CD8-positive, alpha-beta memory T cell (primary cell): ENCODE measurements at regions not wholly inside any gene's neighbourhood (a gene's known extent, or its start where the extent isn't known, plus 50 kb on each side); places are given as distances from the start of the nearest gene placed in this dataset.
"Not testable (repeated sequence)": the region's sequence is repeated elsewhere in the genome, so short reads cannot be mapped to it uniquely, and the experiment has no call there.

ENCODE experiments used
- CTCF ChIA-PET: fragments of 350-600 bp; sonication (Branson Sonifier 250); formaldehyde crosslinking; loops from one replicate; lab custom pipeline; 2021; ENCODE audit warnings: antibody characterized with exemption; lab: Charles Lee
- POLR2A ChIA-PET: fragments of 350-600 bp; sonication (Branson Sonifier 250); formaldehyde crosslinking; loops from one replicate; lab custom pipeline; 2021; ENCODE audit warnings: antibody characterized with exemption; lab: Charles Lee
- DNase-seq, 5 donors: peaks; one replicate each; pipeline versions ENCODE4 v3.0.0 to v3.0.0-alpha.2; 2020 to 2022; ENCODE audit warnings: mixed read lengths in 1 of 5
- H3K27ac ChIP-seq: one replicate; pipeline ENCODE4 v1.7.0; 2013; ENCODE audit warnings: low read depth, mild to moderate bottlenecking, low read length, moderate library complexity
- H3K27me3 ChIP-seq: 2 replicates; pipeline ENCODE4 v1.7.0; 2013; ENCODE audit warnings: low read length, mild to moderate bottlenecking; ENCODE audit not compliant: insufficient read depth, poor library complexity, severe bottlenecking
- H3K36me3 ChIP-seq: 2 replicates; pipeline ENCODE4 v1.7.0; 2013; ENCODE audit warnings: mild to moderate bottlenecking, low read length, moderate library complexity; ENCODE audit not compliant: insufficient read depth
- H3K4me1 ChIP-seq: 2 replicates; pipeline ENCODE4 v1.7.0; 2013; ENCODE audit warnings: mild to moderate bottlenecking, low read length, moderate library complexity; ENCODE audit not compliant: insufficient read depth
- H3K4me3 ChIP-seq: 2 replicates; pipeline ENCODE4 v1.7.0; 2013; ENCODE audit warnings: mild to moderate bottlenecking, low read length
- H3K9me3 ChIP-seq: 2 replicates; pipeline ENCODE4 v1.7.0; 2013; ENCODE audit warnings: mild to moderate bottlenecking, low read length
- H3K27ac Mint-ChIP-seq, 8 donors: one replicate each; pipeline ENCODE4 v1.8.0; 2020 to 2021; ENCODE audit warnings: mixed read lengths in 8 of 8, mild to moderate bottlenecking in 6 of 8, inconsistent platforms in 3 of 8, moderate library complexity in 3 of 8
- H3K27me3 Mint-ChIP-seq, 2 donors: one replicate each; pipeline ENCODE4 v1.8.0; 2020 to 2021; ENCODE audit warnings: mixed read lengths in 2 of 2, mild to moderate bottlenecking in 1 of 2, moderate library complexity in 1 of 2
- H3K36me3 Mint-ChIP-seq, 3 donors: one replicate each; pipeline ENCODE4 v1.8.0; 2020 to 2021; ENCODE audit warnings: mixed read lengths in 3 of 3, inconsistent platforms in 1 of 3, mild to moderate bottlenecking in 1 of 3
- H3K4me1 Mint-ChIP-seq, 3 donors: one replicate each; pipeline ENCODE4 v1.8.0; 2020 to 2021; ENCODE audit warnings: mixed read lengths in 3 of 3, inconsistent platforms in 1 of 3, mild to moderate bottlenecking in 1 of 3
- H3K4me3 Mint-ChIP-seq, 7 donors: one replicate each; pipeline ENCODE4 v1.8.0; 2020 to 2021; ENCODE audit warnings: mixed read lengths in 7 of 7, mild to moderate bottlenecking in 6 of 7, moderate library complexity in 4 of 7, inconsistent platforms in 2 of 7
- H3K9me3 Mint-ChIP-seq, 5 donors: one replicate each; pipeline ENCODE4 v1.8.0; 2020 to 2022; ENCODE audit warnings: mixed read lengths in 5 of 5, mild to moderate bottlenecking in 3 of 5, moderate library complexity in 2 of 5, inconsistent platforms in 1 of 5

DNA sequence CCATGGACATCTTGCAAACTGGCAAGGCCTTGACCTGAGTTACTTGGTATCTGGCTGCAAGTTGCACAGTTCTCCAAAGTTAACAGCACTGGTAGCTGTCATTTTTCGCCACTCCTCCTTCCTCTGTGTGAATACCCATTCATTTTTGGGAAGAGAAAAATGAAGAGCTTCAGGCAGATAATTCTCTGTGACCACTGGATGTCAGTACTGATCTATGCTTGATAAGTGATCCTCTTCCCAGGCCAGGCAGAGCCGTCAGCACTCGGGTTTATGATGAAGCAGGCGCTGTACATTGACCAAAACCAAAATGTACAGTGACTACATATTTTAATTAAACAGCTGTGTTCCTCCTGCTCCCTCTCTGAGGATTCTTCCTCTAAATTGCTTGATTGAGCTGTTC is 55.9 kb upstream of the PDZD8 start:
- no peaks in the 10 kb centered on the region for H3K36me3 Mint-ChIP-seq
- ChIA-PET POLR2A (no interaction called here), CTCF (interaction anchor here (1.4 kb wide), 1 partner anchor 11 kb away, joined by 6 read pairs; no protein-coding TSS in a partner anchor)
- no peak overlapping the region for H3K4me3 Mint-ChIP-seq
- peaks cover 13 to 36% of the 10 kb centered on the region in 2 donors for H3K27me3 Mint-ChIP-seq
- no peak overlapping the region for H3K27ac ChIP-seq
- DNase-seq: no peak
- H3K9me3 Mint-ChIP-seq: peaks cover 0 to 3% (median 0%) of the 10 kb centered on the region in 5 donors
- H3K4me1 ChIP-seq: no peaks in the 10 kb centered on the region
- H3K27ac Mint-ChIP-seq: no peak overlapping the region
- H3K4me1 Mint-ChIP-seq: no peaks in the 10 kb centered on the region
- H3K9me3 ChIP-seq: no peaks in the 10 kb centered on the region
- H3K4me3 ChIP-seq: no peak overlapping the region
- H3K27me3 ChIP-seq: no peaks in the 10 kb centered on the region
- no peaks in the 10 kb centered on the region for H3K36me3 ChIP-seq

GRCh38 chr10:117430535-117430934 is 55.3 kb upstream of the PDZD8 start:
- H3K27ac Mint-ChIP-seq, H3K4me1 Mint-ChIP-seq, H3K36me3 ChIP-seq, POLR2A ChIA-PET, H3K4me3 ChIP-seq, CTCF ChIA-PET, H3K9me3 ChIP-seq, H3K27me3 ChIP-seq, H3K36me3 Mint-ChIP-seq, DNase-seq, H3K4me3 Mint-ChIP-seq, H3K4me1 ChIP-seq, H3K9me3 Mint-ChIP-seq, H3K27ac ChIP-seq: not testable (repeated sequence)
- peaks cover 13 to 36% of the 10 kb centered on the region in 2 donors for H3K27me3 Mint-ChIP-seq

- no peak overlapping the region for H3K27ac ChIP-seq
- H3K4me3 ChIP-seq: no peak overlapping the region
- ChIA-PET POLR2A (no interaction called here), CTCF (interaction anchor here (1.7 kb wide), 1 partner anchor 13 kb away, joined by 4 read pairs; no protein-coding TSS in a partner anchor)
- no peak for DNase-seq
- H3K4me3 Mint-ChIP-seq: no peak overlapping the region
- H3K36me3 ChIP-seq: no peaks in the 10 kb centered on the region
- H3K36me3 Mint-ChIP-seq: no peaks in the 10 kb centered on the region
- peaks cover 13 to 29% of the 10 kb centered on the region in 2 donors for H3K27me3 Mint-ChIP-seq
- H3K4me1 Mint-ChIP-seq: no peaks in the 10 kb centered on the region
- H3K9me3 ChIP-seq: no peaks in the 10 kb centered on the region
- H3K27me3 ChIP-seq: no peaks in the 10 kb centered on the region
- H3K27ac Mint-ChIP-seq: no peak overlapping the region
- peaks cover 0 to 3% (median 0%) of the 10 kb centered on the region in 5 donors for H3K9me3 Mint-ChIP-seq
- H3K4me1 ChIP-seq: no peaks in the 10 kb centered on the region
Measured at GRCh38 chr10:117429643-117430265, 54.5 kb upstream of the PDZD8 start.

- H3K27ac Mint-ChIP-seq: no peak overlapping the region
- no peak for DNase-seq
- Histone ChIP-seq H3K27ac (no peak overlapping the region), H3K9me3 (no peaks in the 10 kb centered on the region), H3K4me3 (no peak overlapping the region), H3K4me1 (no peaks in the 10 kb centered on the region), H3K36me3 (no peaks in the 10 kb centered on the region), H3K27me3 (no peaks in the 10 kb centered on the region)
- no peaks in the 10 kb centered on the region for H3K9me3 Mint-ChIP-seq
- ChIA-PET POLR2A (no interaction called here), CTCF (interaction anchor here (1.1 to 1.6 kb wide), 2 partner anchors 209 to 210 kb away, joined by 5 to 9 read pairs; no protein-coding TSS in a partner anchor)
- no peak overlapping the region for H3K4me3 Mint-ChIP-seq
- peaks cover 2 to 7% of the 10 kb centered on the region in 2 donors for H3K27me3 Mint-ChIP-seq
- no peaks in the 10 kb centered on the region for H3K4me1 Mint-ChIP-seq
- no peaks in the 10 kb centered on the region for H3K36me3 Mint-ChIP-seq
Measured at GRCh38 chr10:117427356-117427755, 52.1 kb upstream of the PDZD8 start.

GRCh38 chr10:117425974-117426566 is 50.8 kb upstream of the PDZD8 start:
- H3K27me3 ChIP-seq: no peaks in the 10 kb centered on the region
- H3K36me3 ChIP-seq: no peaks in the 10 kb centered on the region
- no peaks in the 10 kb centered on the region for H3K4me1 Mint-ChIP-seq
- H3K4me3 ChIP-seq: no peak overlapping the region
- no peaks in the 10 kb centered on the region for H3K4me1 ChIP-seq
- H3K4me3 Mint-ChIP-seq: no peak overlapping the region
- H3K27ac ChIP-seq: no peak overlapping the region
- peaks cover 0 to 3% (median 0%) of the 10 kb centered on the region in 5 donors for H3K9me3 Mint-ChIP-seq
- no peak for DNase-seq
- ChIA-PET CTCF (interaction anchor here (1.3 to 1.6 kb wide), 2 partner anchors 16 to 209 kb away, joined by 4 to 9 read pairs; no protein-coding TSS in a partner anchor), POLR2A (no interaction called here)
- H3K27ac Mint-ChIP-seq: no peak overlapping the region
- no peaks in the 10 kb centered on the region for H3K9me3 ChIP-seq
- peaks cover 4% of the 10 kb centered on the region in 2 donors for H3K27me3 Mint-ChIP-seq
- no peaks in the 10 kb centered on the region for H3K36me3 Mint-ChIP-seq

- Mint-ChIP-seq H3K4me3 (no peak overlapping the region), H3K9me3 (peaks cover 0 to 3% (median 0%) of the 10 kb centered on the region in 5 donors), H3K36me3 (no peaks in the 10 kb centered on the region), H3K27me3 (peaks cover 4 to 5% of the 10 kb centered on the region in 2 donors), H3K27ac (peak overlapping the region in 1 of 8 donors; percentile 65), H3K4me1 (no peaks in the 10 kb centered on the region)
- ChIA-PET POLR2A (no interaction called here), CTCF (interaction anchor here (1.3 to 1.9 kb wide), 2 partner anchors 17 to 209 kb away, joined by 4 to 7 read pairs; no protein-coding TSS in a partner anchor)
- H3K4me3 ChIP-seq: no peak overlapping the region
- no peak overlapping the region for H3K27ac ChIP-seq
- DNase-seq: no peak
- no peaks in the 10 kb centered on the region for H3K4me1 ChIP-seq
- H3K9me3 ChIP-seq: no peaks in the 10 kb centered on the region
- H3K27me3 ChIP-seq: no peaks in the 10 kb centered on the region
- no peaks in the 10 kb centered on the region for H3K36me3 ChIP-seq
Measured at GRCh38 chr10:117424883-117425649, 49.8 kb upstream of the PDZD8 start.
